HepG2 (cell line): ENCODE measurements at regions not wholly inside any gene's neighbourhood (a gene's known extent, or its start where the extent isn't known, plus 50 kb on each side); places are given as distances from the start of the nearest gene placed in this dataset.
A peak's percentile ranks its signal among the peaks of the same experiment; 100 is the strongest.

Experiments
- DNMT1 ChIP-seq: sonication (generic); formaldehyde crosslinking; IDR thresholded peaks from 2 replicates; pipeline ENCODE4 v1.5.1; 2020; ENCODE audit warnings: mild to moderate bottlenecking, missing genetic modification reagents
- EED ChIP-seq: sonication (generic); formaldehyde crosslinking; IDR thresholded peaks from 2 replicates; pipeline ENCODE4 v1.5.0; 2020; ENCODE audit warnings: mild to moderate bottlenecking, missing genetic modification reagents
- REL ChIP-seq: sonication (generic); formaldehyde crosslinking; conservative IDR thresholded peaks from 2 replicates; pipeline ENCODE4 v1.8.0; 2022; ENCODE audit warnings: mild to moderate bottlenecking, missing genetic modification reagents, moderate library complexity
- TEAD3 ChIP-seq: optimal IDR thresholded peaks from 2 replicates; pipeline ENCODE3; 2016; ENCODE audit warnings: borderline replicate concordance
- THRA ChIP-seq: sonication (generic); formaldehyde crosslinking; IDR thresholded peaks from 2 replicates; pipeline ENCODE4 v1.4.0; 2020; ENCODE audit warnings: missing genetic modification reagents, borderline replicate concordance
- USF2 ChIP-seq, 2 experiments: sonication (generic) in 1 of 2; formaldehyde crosslinking in 1 of 2; IDR thresholded peaks; 2 replicates each; pipeline versions ENCODE4 v1.5.1 to v1.6.1; 2011 to 2020; ENCODE audit warnings: borderline replicate concordance in 1 of 2, low read depth in 1 of 2, low read length in 1 of 2, mild to moderate bottlenecking in 1 of 2, missing genetic modification reagents in 1 of 2, moderate library complexity in 1 of 2
- ZBTB2 ChIP-seq: sonication (generic); formaldehyde crosslinking; IDR thresholded peaks from 2 replicates; pipeline ENCODE4 v1.8.0; 2022; ENCODE audit warnings: low read depth, missing genetic modification reagents
- ZNF431 ChIP-seq: sonication (generic); formaldehyde crosslinking; IDR thresholded peaks from 2 replicates; pipeline ENCODE4 v1.9.0; 2022; ENCODE audit warnings: missing genetic modification reagents, low read depth, mild to moderate bottlenecking, borderline replicate concordance
- ZNF512 ChIP-seq: sonication (generic); formaldehyde crosslinking; IDR thresholded peaks from 2 replicates; pipeline ENCODE4 v1.4.0; 2020; ENCODE audit warnings: mild to moderate bottlenecking, missing genetic modification reagents

- TF ChIP-seq ZNF512 (CRISPR knock-in tag) (no peak), TEAD3 (CRISPR knock-in tag) (peak; percentile 84), ZNF431 (0 out of 2 replicates have a peak, but pooled peaks have one; percentile 70), ZBTB2 (CRISPR knock-in tag) (no peak), THRA (CRISPR knock-in tag) (peak; percentile 79), DNMT1 (CRISPR knock-in tag) (no peak), REL (no peak), USF2 (IDR thresholded peaks at IDR 0.05; ENCODE audit: low read depth, low read length) (peak; percentile 97), USF2 (CRISPR knock-in tag; IDR thresholded peaks at IDR 0.05; ENCODE audit: borderline replicate concordance) (peak; percentile 96; the same call in 1 of the 2 replicates), EED (no peak)
These were observed 88.5 kb upstream of the SH3BP4 start (continued) for GRCh38 chr2:234863043-234863934.
